ENCODE measurements at regions not wholly inside any gene's neighbourhood (a gene's known extent, or its start where the extent isn't known, plus 50 kb on each side); places are given as distances from the start of the nearest gene placed in this dataset.
"Not testable (repeated sequence)": the region's sequence is repeated elsewhere in the genome, so short reads cannot be mapped to it uniquely, and the experiment has no call there.

DNA sequence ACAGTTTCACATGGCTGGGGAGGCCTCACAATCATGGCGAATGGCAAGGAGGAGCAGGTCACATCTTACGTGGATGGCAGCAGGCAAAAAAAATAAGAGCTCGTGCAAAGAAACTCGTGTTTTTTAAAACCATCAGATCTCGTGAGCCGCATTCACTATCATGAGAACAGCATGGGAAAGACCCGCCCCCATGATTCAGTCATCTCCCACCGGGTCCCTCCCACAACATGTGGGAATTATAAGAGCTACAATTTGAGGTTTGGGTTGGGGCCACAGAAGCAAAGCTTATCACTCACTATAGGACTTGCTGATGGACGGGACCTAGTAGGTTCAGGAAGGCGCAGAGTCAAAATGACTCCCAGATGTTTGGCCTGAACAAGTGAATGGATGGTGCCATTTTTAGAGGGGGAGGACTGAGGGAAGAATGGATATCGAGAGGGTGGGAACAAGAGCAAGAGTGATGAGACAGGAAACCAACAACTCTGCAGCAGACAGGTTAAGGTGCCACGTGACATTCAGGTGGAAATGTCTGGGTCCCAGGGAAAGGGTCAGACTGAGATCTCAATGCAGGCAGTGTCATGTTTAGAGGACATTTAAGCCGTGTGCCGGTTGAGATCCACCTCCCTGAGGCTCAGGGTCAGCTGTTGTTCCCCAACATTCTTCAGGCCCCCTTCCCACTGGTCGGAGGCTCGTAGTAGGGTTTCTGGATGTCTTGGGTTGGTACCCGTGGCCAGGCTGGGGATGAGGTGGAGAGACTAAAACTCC lies 85.7 kb downstream of the MYCN start:
- Mint-ChIP-seq H3K27me3 (peaks cover 8% of the 10 kb centered on the region), H3K27ac (no peak overlapping the region), H3K4me1 (no peaks in the 10 kb centered on the region), H3K9me3 (no peaks in the 10 kb centered on the region), H3K36me3 (peaks cover 2% of the 10 kb centered on the region), H3K4me3 (no peak overlapping the region)

- H3K4me1 Mint-ChIP-seq = no peaks in the 10 kb centered on the region
- H3K36me3 Mint-ChIP-seq = peaks cover 2% of the 10 kb centered on the region
- peaks cover 8% of the 10 kb centered on the region for H3K27me3 Mint-ChIP-seq
- H3K4me3 Mint-ChIP-seq = no peak overlapping the region
- H3K27ac Mint-ChIP-seq = no peak overlapping the region
- H3K9me3 Mint-ChIP-seq = no peaks in the 10 kb centered on the region
Observed at GRCh38 chr2:16025211-16025875, 85.0 kb downstream of the MYCN start.

DNA sequence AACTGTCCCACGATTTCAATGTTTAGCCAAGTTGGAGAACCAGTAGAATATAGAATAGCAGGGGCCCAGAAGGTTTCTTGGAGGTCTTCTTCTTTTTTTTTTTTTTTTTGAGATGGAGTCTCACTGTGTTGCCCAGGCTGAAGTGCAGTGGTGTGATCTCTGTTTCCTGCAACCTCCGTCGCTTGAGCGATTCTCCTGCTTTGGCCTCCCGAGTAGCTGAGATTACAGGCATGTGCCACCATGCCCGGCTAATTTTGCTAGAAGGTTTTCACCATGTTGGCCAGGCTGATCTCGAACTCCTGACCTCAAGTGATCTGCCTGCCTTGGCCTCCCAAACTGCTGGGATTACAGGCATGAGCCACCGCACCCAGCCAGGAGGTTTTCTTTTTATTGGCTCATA lies 84.3 kb downstream of the MYCN start:
- H3K4me3 Mint-ChIP-seq, H3K27ac Mint-ChIP-seq, H3K36me3 Mint-ChIP-seq, H3K9me3 Mint-ChIP-seq, H3K4me1 Mint-ChIP-seq, H3K27me3 Mint-ChIP-seq: not testable (repeated sequence)

- Mint-ChIP-seq H3K27ac (no peak overlapping the region), H3K27me3 (peaks cover 10% of the 10 kb centered on the region), H3K36me3 (peaks cover 2% of the 10 kb centered on the region), H3K4me1 (no peaks in the 10 kb centered on the region), H3K9me3 (no peaks in the 10 kb centered on the region), H3K4me3 (no peak overlapping the region)
Observed at GRCh38 chr2:16023506-16024360, 83.4 kb downstream of the MYCN start.

DNA sequence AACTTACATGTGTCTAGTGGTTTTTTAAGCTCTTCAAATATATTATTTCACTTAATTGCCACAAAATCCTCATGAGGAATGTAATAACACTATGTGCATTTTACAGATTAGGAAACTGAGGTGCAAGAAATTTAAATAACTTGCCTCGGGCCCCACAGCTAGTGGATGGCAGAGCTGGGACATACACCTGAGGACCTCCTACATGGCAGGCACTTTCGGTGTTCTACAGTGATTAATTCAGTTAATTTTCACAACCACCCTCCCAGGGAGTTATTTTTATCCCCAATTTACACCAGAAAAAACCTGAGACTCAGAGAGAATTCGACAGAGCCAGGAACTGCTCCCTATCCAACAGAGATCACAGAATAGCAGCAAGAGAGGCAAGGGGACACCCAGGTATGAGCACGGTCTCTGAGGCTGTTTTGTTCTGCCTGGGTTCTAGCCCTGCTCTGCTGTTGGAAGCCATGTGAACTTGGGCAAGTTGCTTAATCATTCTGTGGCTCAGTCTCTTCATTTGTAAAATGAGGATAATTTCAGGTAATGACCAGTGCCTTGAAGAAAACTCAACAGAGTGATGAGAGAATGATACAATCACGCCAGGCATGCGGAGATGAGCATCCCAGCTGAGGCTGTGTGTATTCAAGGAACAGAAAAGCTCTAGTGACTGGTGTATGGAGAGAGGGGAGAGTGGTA lies 82.3 kb downstream of the MYCN start:
- Mint-ChIP-seq H3K9me3 (no peaks in the 10 kb centered on the region), H3K27ac (no peak overlapping the region), H3K4me1 (no peaks in the 10 kb centered on the region), H3K4me3 (no peak overlapping the region), H3K27me3 (peaks cover 8% of the 10 kb centered on the region), H3K36me3 (no peaks in the 10 kb centered on the region)

DNA sequence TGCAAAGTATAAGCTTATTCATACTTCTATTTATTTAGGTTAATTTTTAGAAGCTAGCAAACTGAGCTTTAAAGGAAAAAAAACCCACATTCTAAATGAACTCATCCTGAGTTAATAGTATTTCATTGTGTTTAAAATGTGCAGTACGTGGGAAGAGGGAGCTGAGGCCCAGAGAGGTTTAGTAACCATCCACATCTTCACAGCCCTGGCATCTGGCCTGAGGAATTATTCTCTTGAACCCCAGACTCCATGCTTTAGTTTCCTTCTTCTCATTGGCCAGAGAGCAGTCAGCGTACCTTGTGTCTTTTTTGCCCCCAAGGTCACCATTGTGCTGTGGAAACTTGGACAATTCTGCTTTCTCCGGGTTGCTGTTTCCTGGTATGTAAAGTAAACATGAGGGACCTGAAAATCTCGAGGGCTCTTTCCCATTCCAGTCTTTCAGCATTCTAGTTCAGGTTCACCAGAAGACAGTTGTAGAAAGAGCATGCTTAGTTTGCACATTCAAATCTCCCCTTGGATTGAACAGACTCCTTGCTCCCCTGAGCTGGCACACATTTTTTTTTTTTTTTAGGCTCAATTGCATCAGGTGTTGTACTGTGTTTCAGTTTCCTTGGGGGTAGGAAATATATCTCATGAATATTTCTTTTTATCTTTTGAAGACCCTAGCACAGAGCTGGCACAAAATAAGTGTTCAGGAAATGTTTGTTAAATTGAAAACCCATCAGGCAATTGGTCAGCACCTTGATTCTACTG lies 81.4 kb downstream of the MYCN start:
- H3K27me3 Mint-ChIP-seq = peaks cover 8% of the 10 kb centered on the region
- H3K36me3 Mint-ChIP-seq = no peaks in the 10 kb centered on the region
- H3K4me3 Mint-ChIP-seq = no peak overlapping the region
- H3K9me3 Mint-ChIP-seq = no peaks in the 10 kb centered on the region
- no peak overlapping the region for H3K27ac Mint-ChIP-seq
- H3K4me1 Mint-ChIP-seq = no peaks in the 10 kb centered on the region

- no peaks in the 10 kb centered on the region for H3K4me1 Mint-ChIP-seq
- H3K27ac Mint-ChIP-seq = no peak overlapping the region
- H3K9me3 Mint-ChIP-seq = no peaks in the 10 kb centered on the region
- H3K27me3 Mint-ChIP-seq = peaks cover 12% of the 10 kb centered on the region
- H3K4me3 Mint-ChIP-seq = no peak overlapping the region
- no peaks in the 10 kb centered on the region for H3K36me3 Mint-ChIP-seq
Observed at GRCh38 chr2:16020389-16021008, 80.1 kb downstream of the MYCN start.

GRCh38 chr2:16019617-16020351 lies 79.4 kb downstream of the MYCN start:
- peaks cover 0 to 1% (median 0%) of the 10 kb centered on the region in 3 donors for H3K4me1 Mint-ChIP-seq
- no peaks in the 10 kb centered on the region for H3K9me3 Mint-ChIP-seq
- peaks cover 15% of the 10 kb centered on the region for H3K27me3 Mint-ChIP-seq
- H3K36me3 Mint-ChIP-seq = no peaks in the 10 kb centered on the region
- H3K4me3 Mint-ChIP-seq = no peak overlapping the region
- H3K27ac Mint-ChIP-seq = no peak overlapping the region

GRCh38 chr2:16019060-16019480 lies 78.7 kb downstream of the MYCN start:
- no peak overlapping the region for H3K4me3 Mint-ChIP-seq
- H3K27me3 Mint-ChIP-seq = peaks cover 15% of the 10 kb centered on the region
- no peak overlapping the region for H3K27ac Mint-ChIP-seq
- peaks cover 0 to 4% (median 0%) of the 10 kb centered on the region in 3 donors for H3K4me1 Mint-ChIP-seq
- H3K9me3 Mint-ChIP-seq = peaks cover 0 to 2% (median 0%) of the 10 kb centered on the region in 3 donors
- no peaks in the 10 kb centered on the region for H3K36me3 Mint-ChIP-seq

DNA sequence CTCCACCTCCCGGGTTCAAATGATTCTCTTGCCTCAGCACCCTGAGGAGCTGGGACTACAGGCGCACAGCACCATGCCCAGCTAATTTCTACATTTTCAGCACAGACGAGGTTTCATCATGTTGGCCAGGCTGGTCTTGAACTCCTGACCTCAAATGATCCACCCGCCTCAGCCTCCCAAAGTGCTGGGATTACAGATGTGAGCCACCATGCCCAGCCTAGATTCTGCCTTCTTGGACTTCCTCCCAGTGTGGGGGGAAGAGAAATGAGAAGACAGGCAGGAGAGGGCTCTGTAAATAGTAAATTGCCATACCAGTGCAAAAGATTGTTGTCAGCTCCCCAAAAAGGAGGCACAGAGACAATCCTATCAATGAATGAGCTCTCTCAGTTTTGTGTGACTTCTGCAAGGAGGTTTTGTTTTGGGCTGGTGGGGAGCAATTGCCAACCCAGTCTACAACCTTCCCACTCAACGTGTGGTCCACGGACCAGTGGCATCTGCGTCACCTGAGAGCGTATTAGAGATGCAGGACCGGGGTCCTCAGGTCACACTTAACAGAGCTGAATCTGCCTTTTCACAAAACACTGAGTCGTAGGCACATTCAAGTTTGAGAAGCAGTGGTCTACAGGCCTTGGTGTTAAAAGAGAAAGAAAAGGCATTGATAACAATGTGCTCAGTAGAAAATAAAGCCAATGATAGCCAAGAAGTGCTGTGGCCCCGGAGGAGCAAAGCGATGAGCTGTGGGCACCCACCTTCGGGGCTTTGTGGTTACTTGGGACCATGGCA lies 78.1 kb downstream of the MYCN start:
- Mint-ChIP-seq H3K4me1 (peaks cover 0 to 4% (median 0%) of the 10 kb centered on the region in 3 donors), H3K27me3 (peaks cover 16% of the 10 kb centered on the region), H3K4me3 (no peak overlapping the region), H3K27ac (no peak overlapping the region), H3K9me3 (peaks cover 0 to 3% (median 0%) of the 10 kb centered on the region in 3 donors), H3K36me3 (no peaks in the 10 kb centered on the region)

GRCh38 chr2:16016282-16016681 lies 75.9 kb downstream of the MYCN start:
- H3K36me3 Mint-ChIP-seq = no peaks in the 10 kb centered on the region
- no peak overlapping the region for H3K27ac Mint-ChIP-seq
- peaks cover 15% of the 10 kb centered on the region for H3K27me3 Mint-ChIP-seq
- H3K9me3 Mint-ChIP-seq = peaks cover 0 to 5% (median 0%) of the 10 kb centered on the region in 3 donors
- peaks cover 0 to 5% (median 0%) of the 10 kb centered on the region in 3 donors for H3K4me1 Mint-ChIP-seq
- H3K4me3 Mint-ChIP-seq = no peak overlapping the region

DNA sequence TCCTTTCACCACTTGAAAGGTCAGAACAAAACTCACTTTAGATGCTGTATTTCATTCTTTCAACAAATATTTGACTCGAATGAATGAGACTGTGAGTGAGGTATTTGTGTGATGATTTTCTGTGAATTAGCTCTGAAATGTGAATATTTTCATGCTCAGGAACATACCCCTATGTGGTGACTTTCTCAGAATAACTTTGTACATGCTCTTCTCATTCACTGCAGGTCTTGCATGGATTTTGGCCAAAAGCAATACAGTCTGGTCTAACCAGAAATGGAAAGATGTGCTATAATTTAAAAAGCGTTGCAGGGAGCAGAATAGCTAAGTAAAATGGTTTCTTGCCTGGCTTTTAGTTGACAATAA lies 75.5 kb downstream of the MYCN start:
- no peak overlapping the region for H3K4me3 Mint-ChIP-seq
- peaks cover 0 to 5% (median 0%) of the 10 kb centered on the region in 3 donors for H3K4me1 Mint-ChIP-seq
- H3K36me3 Mint-ChIP-seq = no peaks in the 10 kb centered on the region
- H3K27ac Mint-ChIP-seq = no peak overlapping the region
- peaks cover 0 to 5% (median 0%) of the 10 kb centered on the region in 3 donors for H3K9me3 Mint-ChIP-seq
- peaks cover 15% of the 10 kb centered on the region for H3K27me3 Mint-ChIP-seq
